Caco-2 (cell line): ENCODE measurements at regions not wholly inside any gene's neighbourhood (a gene's known extent, or its start where the extent isn't known, plus 50 kb on each side); places are given as distances from the start of the nearest gene placed in this dataset.

ENCODE experiments used
- BruUV-seq: library from RNA; stranded (reverse); fragments of 400-500 nt; replicated peaks from 2 replicates; lab custom pipeline; 2021; lab: Mats Ljungman, UMichigan
- CTCF ChIA-PET: fragments of 300-600 bp; sonication (Branson Sonifier 250); formaldehyde crosslinking; loops from one replicate; lab custom pipeline; 2022; ENCODE audit warnings: antibody characterized with exemption; lab: Charles Lee
- POLR2A ChIA-PET: fragments of 300-600 bp; sonication (Branson Sonifier 250); formaldehyde crosslinking; loops from one replicate; lab custom pipeline; 2022; ENCODE audit warnings: antibody characterized with exemption; lab: Charles Lee
- DNase-seq, 2 experiments: peaks; one replicate each; pipeline versions ENCODE4 v3.0.0 to v3.0.0-alpha.2; 2020 to 2022
- H3K27me3 ChIP-seq: replicated peaks from 2 replicates; pipeline ENCODE4 v1.6.0; 2011; ENCODE audit warnings: low read length; ENCODE audit not compliant: control insufficient read depth, insufficient read depth
- H3K36me3 ChIP-seq: 2 replicates; pipeline ENCODE4 v1.5.1; 2011; ENCODE audit warnings: low read length; ENCODE audit not compliant: control insufficient read depth, insufficient read depth
- H3K4me1 ChIP-seq: fragments of 250-450 bp; sonication (Bioruptor Pico); 2 replicates; pipeline ENCODE4 v1.5.1; 2020; ENCODE audit warnings: mild to moderate bottlenecking
- H3K4me3 ChIP-seq: 2 replicates; pipeline ENCODE4 v1.5.1; 2011; ENCODE audit warnings: low read depth, mild to moderate bottlenecking, control low read depth, low read length
- H3K9me3 ChIP-seq: fragments of 250-450 bp; sonication (Bioruptor Pico); 2 replicates; pipeline ENCODE4 v1.5.1; 2020; ENCODE audit warnings: mild to moderate bottlenecking, moderate library complexity
- H3K27ac Mint-ChIP-seq: one replicate; pipeline ENCODE4 v1.8.0; 2022; ENCODE audit warnings: mixed read lengths; ENCODE audit not compliant: unreplicated experiment
- H3K27me3 Mint-ChIP-seq: one replicate; pipeline ENCODE4 v1.8.0; 2022; ENCODE audit warnings: mixed read lengths; ENCODE audit not compliant: insufficient read depth, unreplicated experiment
- H3K36me3 Mint-ChIP-seq: one replicate; pipeline ENCODE4 v1.8.0; 2022; ENCODE audit warnings: mild to moderate bottlenecking, mixed read lengths; ENCODE audit not compliant: insufficient read depth, unreplicated experiment
- H3K4me1 Mint-ChIP-seq: one replicate; pipeline ENCODE4 v1.8.0; 2022; ENCODE audit warnings: low read depth, mixed read lengths; ENCODE audit not compliant: unreplicated experiment
- H3K4me3 Mint-ChIP-seq: one replicate; pipeline ENCODE4 v1.8.0; 2022; ENCODE audit warnings: mild to moderate bottlenecking, moderate library complexity, mixed read lengths; ENCODE audit not compliant: unreplicated experiment
- H3K9me3 Mint-ChIP-seq: one replicate; pipeline ENCODE4 v1.8.0; 2022; ENCODE audit warnings: mixed read lengths; ENCODE audit not compliant: unreplicated experiment
- intact Hi-C: fragments of 100-400 bp; cut with micrococcal nuclease; formaldehyde crosslinking; loops from one replicate; pipeline ENCODE4 v1.10.0; 2022; ENCODE audit not compliant: unreplicated experiment
- TF ChIP-seq, protein P1 (sequence below), 2 experiments: fragments of 200-600 bp in 1 of 2; IDR thresholded peaks; 1 replicate in 1 of 2; 2 replicates in 1 of 2; pipeline versions ENCODE4 v1.5.1 to v1.8.0; 2011 to 2022; ENCODE audit warnings: antibody characterized with exemption in 1 of 2, control low read depth in 1 of 2, inconsistent platforms in 1 of 2, low read depth in 1 of 2, low read length in 1 of 2, mild to moderate bottlenecking in 1 of 2, moderate library complexity in 1 of 2; ENCODE audit not compliant: insufficient read depth in 1 of 2, severe bottlenecking in 1 of 2, unreplicated experiment in 1 of 2

DNA sequence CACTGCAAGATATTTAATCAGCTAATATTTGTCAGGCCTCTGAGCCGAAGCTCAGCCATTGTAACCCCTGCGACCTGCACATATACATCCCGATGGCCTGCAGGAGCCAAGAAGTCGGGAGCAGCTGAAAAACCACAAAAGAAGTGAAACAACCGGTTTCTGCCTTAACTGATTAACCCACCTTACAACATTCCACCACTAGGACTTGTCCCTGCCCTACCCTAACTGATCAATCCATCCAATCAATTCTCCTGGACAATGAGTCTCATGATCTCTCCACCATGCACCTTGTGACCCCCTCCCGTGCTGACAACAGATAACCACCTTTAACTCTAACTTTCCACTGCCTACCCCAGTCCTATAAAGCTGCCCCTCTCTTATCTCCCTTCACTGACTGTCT is 945.4 kb upstream of the GYPC start:
- TF ChIP-seq, protein P1, sequence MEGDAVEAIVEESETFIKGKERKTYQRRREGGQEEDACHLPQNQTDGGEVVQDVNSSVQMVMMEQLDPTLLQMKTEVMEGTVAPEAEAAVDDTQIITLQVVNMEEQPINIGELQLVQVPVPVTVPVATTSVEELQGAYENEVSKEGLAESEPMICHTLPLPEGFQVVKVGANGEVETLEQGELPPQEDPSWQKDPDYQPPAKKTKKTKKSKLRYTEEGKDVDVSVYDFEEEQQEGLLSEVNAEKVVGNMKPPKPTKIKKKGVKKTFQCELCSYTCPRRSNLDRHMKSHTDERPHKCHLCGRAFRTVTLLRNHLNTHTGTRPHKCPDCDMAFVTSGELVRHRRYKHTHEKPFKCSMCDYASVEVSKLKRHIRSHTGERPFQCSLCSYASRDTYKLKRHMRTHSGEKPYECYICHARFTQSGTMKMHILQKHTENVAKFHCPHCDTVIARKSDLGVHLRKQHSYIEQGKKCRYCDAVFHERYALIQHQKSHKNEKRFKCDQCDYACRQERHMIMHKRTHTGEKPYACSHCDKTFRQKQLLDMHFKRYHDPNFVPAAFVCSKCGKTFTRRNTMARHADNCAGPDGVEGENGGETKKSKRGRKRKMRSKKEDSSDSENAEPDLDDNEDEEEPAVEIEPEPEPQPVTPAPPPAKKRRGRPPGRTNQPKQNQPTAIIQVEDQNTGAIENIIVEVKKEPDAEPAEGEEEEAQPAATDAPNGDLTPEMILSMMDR (IDR thresholded peaks at IDR 0.05; ENCODE audit: insufficient read depth in 1 of 2, low read depth in 1 of 2, low read length in 1 of 2, severe bottlenecking in 1 of 2, unreplicated experiment in 1 of 2) = no peak
- no peak overlapping the region for H3K4me3 ChIP-seq
- no peaks in the 10 kb centered on the region for H3K27me3 ChIP-seq
- ChIA-PET POLR2A (no interaction called here), CTCF (no interaction called here)
- intact Hi-C loops = no loop called here
- Mint-ChIP-seq H3K9me3 (peaks cover 31% of the 10 kb centered on the region), H3K4me3 (peak overlapping the region; percentile 4), H3K36me3 (no peaks in the 10 kb centered on the region), H3K27me3 (no peaks in the 10 kb centered on the region), H3K27ac (no peak overlapping the region), H3K4me1 (peaks cover 7% of the 10 kb centered on the region)
- BruUV-seq = no TSS peak
- 0 out of 2 replicates have a peak, but pooled peaks cover 4% of the 10 kb centered on the region for H3K4me1 ChIP-seq
- no peaks in the 10 kb centered on the region for H3K9me3 ChIP-seq
- peak in 1 of 2 experiments; percentile 8 for DNase-seq
- no peaks in the 10 kb centered on the region for H3K36me3 ChIP-seq

DNA sequence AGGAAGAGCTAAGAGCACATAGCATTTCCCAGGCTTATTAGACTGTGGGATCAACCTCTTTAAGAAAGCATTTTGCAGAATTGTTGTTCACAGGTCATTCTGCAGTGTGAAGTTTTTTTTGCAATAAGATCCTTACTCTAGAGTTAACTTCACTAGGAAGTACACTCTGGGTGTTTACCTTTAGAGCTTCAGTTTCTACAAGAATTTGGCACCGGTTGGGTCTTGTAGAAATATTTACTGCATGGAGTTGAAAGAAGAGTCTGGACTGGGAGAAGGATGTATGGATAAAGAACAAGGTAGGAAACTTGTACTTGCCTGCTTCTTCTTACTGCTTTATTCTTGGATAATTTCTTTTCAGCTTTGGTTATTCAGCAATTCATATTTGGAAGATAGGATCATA is 944.9 kb upstream of the GYPC start:
- TF ChIP-seq, protein P1 (IDR thresholded peaks at IDR 0.05; ENCODE audit: insufficient read depth in 1 of 2, low read depth in 1 of 2, low read length in 1 of 2, severe bottlenecking in 1 of 2, unreplicated experiment in 1 of 2) = no peak
- no peaks in the 10 kb centered on the region for H3K27me3 ChIP-seq
- H3K9me3 ChIP-seq = no peaks in the 10 kb centered on the region
- ChIA-PET POLR2A (no interaction called here), CTCF (no interaction called here)
- Mint-ChIP-seq H3K9me3 (peaks cover 32% of the 10 kb centered on the region), H3K4me1 (peaks cover 7% of the 10 kb centered on the region), H3K4me3 (peak overlapping the region; percentile 4), H3K36me3 (no peaks in the 10 kb centered on the region), H3K27ac (no peak overlapping the region), H3K27me3 (no peaks in the 10 kb centered on the region)
- intact Hi-C loops = no loop called here
- 0 out of 2 replicates have a peak, but pooled peaks cover 4% of the 10 kb centered on the region for H3K4me1 ChIP-seq
- DNase-seq = no peak
- BruUV-seq = no TSS peak
- H3K36me3 ChIP-seq = no peaks in the 10 kb centered on the region
- H3K4me3 ChIP-seq = no peak overlapping the region

DNA sequence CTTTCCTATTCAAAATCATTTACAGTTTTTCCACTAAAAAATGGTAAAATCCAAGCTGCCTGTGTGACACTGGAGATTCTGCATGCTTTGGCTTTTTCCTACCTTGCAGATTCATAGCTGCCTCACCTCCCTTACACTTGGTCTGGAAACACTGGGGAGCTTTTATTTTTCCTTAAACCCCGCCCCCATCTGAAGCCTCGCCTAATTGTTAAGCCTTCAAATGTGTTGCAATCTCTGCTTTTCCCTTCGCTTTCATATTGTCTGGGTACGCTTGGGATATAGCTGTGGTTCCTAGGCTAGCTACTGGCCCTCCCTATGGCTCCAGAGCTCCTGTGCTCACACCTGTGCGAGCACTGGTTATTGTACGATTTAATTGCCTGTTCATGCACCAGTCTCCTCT is 942.4 kb upstream of the GYPC start:
- Mint-ChIP-seq H3K36me3 (no peaks in the 10 kb centered on the region), H3K9me3 (peaks cover 22% of the 10 kb centered on the region), H3K4me3 (peak overlapping the region; percentile 24), H3K27me3 (no peaks in the 10 kb centered on the region), H3K4me1 (peaks cover 7% of the 10 kb centered on the region), H3K27ac (no peak overlapping the region)
- Histone ChIP-seq H3K36me3 (no peaks in the 10 kb centered on the region), H3K4me3 (no peak overlapping the region), H3K9me3 (no peaks in the 10 kb centered on the region), H3K27me3 (no peaks in the 10 kb centered on the region), H3K4me1 (0 out of 2 replicates have a peak, but pooled peaks cover 4% of the 10 kb centered on the region)
- ChIA-PET CTCF (no interaction called here), POLR2A (no interaction called here)
- no TSS peak for BruUV-seq
- no peak for DNase-seq
- TF ChIP-seq, protein P1 (IDR thresholded peaks at IDR 0.05; ENCODE audit: insufficient read depth in 1 of 2, low read depth in 1 of 2, low read length in 1 of 2, severe bottlenecking in 1 of 2, unreplicated experiment in 1 of 2) = no peak
- intact Hi-C loops = no loop called here
